22Rv1 (cell line): ENCODE measurements at regions not wholly inside any gene's neighbourhood (a gene's known extent, or its start where the extent isn't known, plus 50 kb on each side); places are given as distances from the start of the nearest gene placed in this dataset.

ENCODE experiments used
- H3K27ac ChIP-seq: fragments of 450-650 bp; 2 replicates; pipeline ENCODE4 v1.5.1; 2017
- CTCF ChIP-seq: fragments of 450-650 bp; IDR thresholded peaks from 2 replicates; pipeline ENCODE4 v1.5.1; 2017; ENCODE audit warnings: mild to moderate bottlenecking
- ZFX ChIP-seq: fragments of 450-650 bp; IDR thresholded peaks from 2 replicates; pipeline ENCODE4 v1.6.1; 2017; ENCODE audit warnings: antibody characterized with exemption, borderline replicate concordance

GRCh38 chr11:103648670-103649400 is 387.6 kb upstream of the DDI1 start:
- TF ChIP-seq CTCF: no peak
- TF ChIP-seq ZFX: no peak
- H3K27ac ChIP-seq: no peak overlapping the region

- no peak for TF ChIP-seq ZFX
- no peak for TF ChIP-seq CTCF
- no peak overlapping the region for H3K27ac ChIP-seq
Measured at GRCh38 chr11:103649401-103649895, 387.0 kb upstream of the DDI1 start.

GRCh38 chr11:103650330-103650729 is 386.1 kb upstream of the DDI1 start:
- TF ChIP-seq CTCF (no peak), ZFX (no peak)
- no peak overlapping the region for H3K27ac ChIP-seq

GRCh38 chr11:103651341-103651998 is 385.0 kb upstream of the DDI1 start:
- TF ChIP-seq ZFX (no peak), CTCF (no peak)
- no peak overlapping the region for H3K27ac ChIP-seq

DNA sequence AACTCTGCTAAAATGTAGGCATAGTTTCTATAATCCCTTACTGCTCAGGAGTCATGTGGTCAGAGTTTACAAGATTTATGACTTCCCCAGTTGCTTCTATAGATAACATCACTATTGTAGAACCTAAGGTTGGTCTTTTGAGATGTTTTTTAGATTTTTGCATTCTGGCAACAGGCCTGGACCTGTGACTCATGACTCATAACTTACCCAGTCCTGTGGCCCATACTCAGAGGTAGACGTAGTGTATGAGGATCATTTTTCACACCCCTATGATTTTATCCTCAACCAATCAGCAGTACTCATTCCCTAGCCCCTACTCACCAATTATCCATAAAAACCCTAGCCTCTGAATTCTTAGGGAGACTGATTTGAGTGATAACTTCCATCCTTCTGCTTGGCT is 384.4 kb upstream of the DDI1 start:
- no peak for TF ChIP-seq CTCF
- no peak for TF ChIP-seq ZFX
- H3K27ac ChIP-seq: no peak overlapping the region

DNA sequence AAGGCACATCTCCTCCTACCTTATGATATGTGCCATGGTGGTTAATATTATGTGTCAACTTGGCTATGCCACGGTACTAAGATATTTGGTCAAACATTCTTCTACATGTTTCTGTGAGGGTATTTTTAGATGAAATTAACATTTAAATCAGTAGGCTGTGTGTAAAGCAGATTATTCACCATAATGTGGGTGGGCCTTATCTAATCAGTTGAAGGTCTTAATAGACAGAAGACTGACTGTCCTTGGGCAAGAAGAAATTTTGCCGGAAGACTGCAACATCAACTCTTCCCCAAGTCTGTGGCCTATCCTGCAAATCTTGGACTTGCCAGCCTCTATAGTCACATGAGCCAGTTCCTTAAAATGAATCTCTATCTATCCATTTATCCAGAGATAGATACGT is 380.1 kb upstream of the DDI1 start:
- H3K27ac ChIP-seq: no peak overlapping the region
- TF ChIP-seq CTCF: no peak
- no peak for TF ChIP-seq ZFX

DNA sequence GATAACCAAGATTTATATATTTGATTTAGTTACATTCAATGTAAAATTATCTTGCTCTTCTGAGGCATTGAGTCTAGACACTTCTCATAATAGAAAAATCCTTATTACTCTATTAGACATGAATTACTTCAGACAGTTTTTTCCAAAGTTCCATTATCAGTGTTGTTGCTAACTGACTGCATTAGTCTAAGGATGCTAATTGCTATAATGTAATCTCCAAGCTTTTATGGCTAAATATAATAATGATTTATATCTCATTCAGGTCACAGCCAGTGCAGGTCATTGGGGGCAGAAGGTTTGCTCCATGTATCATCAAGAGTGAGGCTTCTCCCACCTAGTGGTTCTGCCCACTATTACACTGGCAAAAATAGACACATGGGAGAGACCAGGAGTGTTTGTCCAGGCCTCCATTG is 377.2 kb upstream of the DDI1 start:
- H3K27ac ChIP-seq: peak overlapping the region; percentile 31
- TF ChIP-seq CTCF: peak; percentile 59
- no peak for TF ChIP-seq ZFX
